Endodermal cell (in vitro differentiated cells): ENCODE measurements at regions not wholly inside any gene's neighbourhood (a gene's known extent, or its start where the extent isn't known, plus 50 kb on each side); places are given as distances from the start of the nearest gene placed in this dataset.

Experiments used
- DNase-seq: peaks from one replicate; pipeline ENCODE4 v3.0.0-alpha.2; 2017
- H3K27ac ChIP-seq: 2 replicates; pipeline ENCODE4 v1.5.1; 2013; ENCODE audit warnings: mild to moderate bottlenecking, low read depth, low read length, moderate library complexity
- H3K27me3 ChIP-seq: 2 replicates; pipeline ENCODE4 v1.6.1; 2013; ENCODE audit warnings: mild to moderate bottlenecking, low read length, moderate library complexity; ENCODE audit not compliant: insufficient read depth, control insufficient read depth, poor library complexity, severe bottlenecking
- H3K36me3 ChIP-seq: 2 replicates; pipeline ENCODE4 v1.7.0; 2013; ENCODE audit warnings: mild to moderate bottlenecking, low read length, moderate library complexity; ENCODE audit not compliant: control insufficient read depth, insufficient read depth
- H3K4me1 ChIP-seq: one replicate; pipeline ENCODE4 v1.7.0; 2013; ENCODE audit warnings: low read length; ENCODE audit not compliant: control insufficient read depth, insufficient read depth
- H3K4me3 ChIP-seq: 2 replicates; pipeline ENCODE4 v1.5.1; 2013; ENCODE audit warnings: mild to moderate bottlenecking, low read length, moderate library complexity
- H3K9ac ChIP-seq: 2 replicates; pipeline ENCODE4 v1.6.1; 2013; ENCODE audit warnings: mild to moderate bottlenecking, low read length, moderate library complexity; ENCODE audit not compliant: poor library complexity, severe bottlenecking; ENCODE audit errors: extremely low read depth
- H3K9me3 ChIP-seq: 2 replicates; pipeline ENCODE4 v1.6.1; 2013; ENCODE audit warnings: mild to moderate bottlenecking, low read length, moderate library complexity; ENCODE audit not compliant: control insufficient read depth
- H3K27ac Mint-ChIP-seq: 2 replicates; pipeline ENCODE4 v1.8.0; 2020; ENCODE audit warnings: mixed read lengths
- H3K27me3 Mint-ChIP-seq: 2 replicates; pipeline ENCODE4 v1.8.0; 2021; ENCODE audit warnings: mild to moderate bottlenecking, mixed read lengths; ENCODE audit not compliant: insufficient read depth
- H3K36me3 Mint-ChIP-seq: 2 replicates; pipeline ENCODE4 v1.8.0; 2020; ENCODE audit warnings: low read depth, mixed read lengths
- H3K4me1 Mint-ChIP-seq: 2 replicates; pipeline ENCODE4 v1.8.0; 2020; ENCODE audit warnings: mixed read lengths
- H3K4me3 Mint-ChIP-seq: 2 replicates; pipeline ENCODE4 v1.8.0; 2020; ENCODE audit warnings: mild to moderate bottlenecking, moderate library complexity, mixed read lengths
- H3K9me3 Mint-ChIP-seq: 2 replicates; pipeline ENCODE4 v1.8.0; 2020; ENCODE audit warnings: mild to moderate bottlenecking, mixed read lengths
- CTCF ChIP-seq: fragments of 200-600 bp; sonication (generic); conservative IDR thresholded peaks from 2 replicates; pipeline ENCODE4 v1.5.0; 2021; ENCODE audit warnings: antibody characterized with exemption, mild to moderate bottlenecking
- WGBS, 2 experiments: methylation state at CpG; one replicate each; pipeline versions ENCODE4 v1.1.5 to v1.1.7; 2013; ENCODE audit warnings: missing lambda C conversion rate in 2 of 2, mixed read lengths in 1 of 2; ENCODE audit not compliant: insufficient coverage in 1 of 2, insufficient read length in 1 of 2; 5-methylcytosine and 5-hydroxymethylcytosine counted together

GRCh38 chr1:229073251-229073650 lies 197.7 kb upstream of the RAB4A start:
- Histone ChIP-seq H3K27ac (no peak overlapping the region), H3K4me3 (no peak overlapping the region), H3K36me3 (no peaks in the 10 kb centered on the region), H3K4me1 (no peaks in the 10 kb centered on the region), H3K9ac (no peak overlapping the region), H3K9me3 (no peaks in the 10 kb centered on the region), H3K27me3 (no peaks in the 10 kb centered on the region)
- Mint-ChIP-seq H3K27ac (no peak overlapping the region), H3K4me1 (peaks cover 26% of the 10 kb centered on the region), H3K4me3 (no peak overlapping the region), H3K36me3 (no peaks in the 10 kb centered on the region), H3K27me3 (no peaks in the 10 kb centered on the region), H3K9me3 (no peaks in the 10 kb centered on the region)
- TF ChIP-seq CTCF, result no peak
- WGBS, 2 experiments, result 97 to 100% methylated on average over 1 to 6 of the region's 6 CpGs
- DNase-seq, result no peak

- H3K36me3 ChIP-seq, result no peaks in the 10 kb centered on the region
- H3K4me1 ChIP-seq, result no peaks in the 10 kb centered on the region
- WGBS, 2 experiments, result 67 to 78% methylated on average over 1 to 2 of the region's 2 CpGs
- Mint-ChIP-seq H3K4me1 (peaks cover 26% of the 10 kb centered on the region), H3K4me3 (no peak overlapping the region), H3K9me3 (no peaks in the 10 kb centered on the region), H3K36me3 (no peaks in the 10 kb centered on the region), H3K27ac (no peak overlapping the region), H3K27me3 (no peaks in the 10 kb centered on the region)
- no peak overlapping the region for H3K27ac ChIP-seq
- H3K9me3 ChIP-seq, result no peaks in the 10 kb centered on the region
- DNase-seq, result no peak
- no peak overlapping the region for H3K9ac ChIP-seq
- no peaks in the 10 kb centered on the region for H3K27me3 ChIP-seq
- no peak overlapping the region for H3K4me3 ChIP-seq
- no peak for TF ChIP-seq CTCF
Observed at GRCh38 chr1:229075217-229075616, 195.7 kb upstream of the RAB4A start.

- Histone ChIP-seq H3K4me3 (no peak overlapping the region), H3K27ac (no peak overlapping the region), H3K4me1 (no peaks in the 10 kb centered on the region), H3K9ac (no peak overlapping the region), H3K9me3 (peaks cover 2% of the 10 kb centered on the region), H3K36me3 (no peaks in the 10 kb centered on the region), H3K27me3 (no peaks in the 10 kb centered on the region)
- Mint-ChIP-seq H3K4me3 (no peak overlapping the region), H3K27ac (no peak overlapping the region), H3K36me3 (no peaks in the 10 kb centered on the region), H3K27me3 (no peaks in the 10 kb centered on the region), H3K9me3 (peaks cover under 1% of the 10 kb centered on the region), H3K4me1 (peaks cover 26% of the 10 kb centered on the region)
- WGBS, 2 experiments, result 83 to 92% methylated on average over 2 to 4 of the region's 4 CpGs
- DNase-seq, result no peak
- no peak for TF ChIP-seq CTCF
Observed at GRCh38 chr1:229075716-229076115, 195.2 kb upstream of the RAB4A start.
